ENCODE measurements at regions not wholly inside any gene's neighbourhood (a gene's known extent, or its start where the extent isn't known, plus 50 kb on each side); places are given as distances from the start of the nearest gene placed in this dataset.

DNA sequence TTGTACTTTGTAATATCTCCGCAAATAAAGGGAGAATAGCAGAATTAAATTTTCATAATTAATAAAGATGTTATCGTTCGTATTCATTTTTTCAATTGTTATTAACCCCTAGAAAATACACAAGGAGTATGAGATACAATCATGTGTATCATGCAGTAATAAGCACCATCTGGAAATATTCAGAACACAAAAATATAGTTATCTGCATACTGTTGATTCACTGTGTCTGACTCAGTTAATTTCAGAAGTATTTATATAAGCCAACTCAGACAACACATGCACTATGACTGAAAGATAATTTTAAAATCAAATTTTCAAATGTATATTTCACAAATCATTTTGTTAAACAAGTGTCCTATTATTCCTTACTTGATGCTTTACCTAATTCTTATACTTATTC, 1954.8 kb downstream of the ARAP2 start:
- TF ChIP-seq, protein P1, sequence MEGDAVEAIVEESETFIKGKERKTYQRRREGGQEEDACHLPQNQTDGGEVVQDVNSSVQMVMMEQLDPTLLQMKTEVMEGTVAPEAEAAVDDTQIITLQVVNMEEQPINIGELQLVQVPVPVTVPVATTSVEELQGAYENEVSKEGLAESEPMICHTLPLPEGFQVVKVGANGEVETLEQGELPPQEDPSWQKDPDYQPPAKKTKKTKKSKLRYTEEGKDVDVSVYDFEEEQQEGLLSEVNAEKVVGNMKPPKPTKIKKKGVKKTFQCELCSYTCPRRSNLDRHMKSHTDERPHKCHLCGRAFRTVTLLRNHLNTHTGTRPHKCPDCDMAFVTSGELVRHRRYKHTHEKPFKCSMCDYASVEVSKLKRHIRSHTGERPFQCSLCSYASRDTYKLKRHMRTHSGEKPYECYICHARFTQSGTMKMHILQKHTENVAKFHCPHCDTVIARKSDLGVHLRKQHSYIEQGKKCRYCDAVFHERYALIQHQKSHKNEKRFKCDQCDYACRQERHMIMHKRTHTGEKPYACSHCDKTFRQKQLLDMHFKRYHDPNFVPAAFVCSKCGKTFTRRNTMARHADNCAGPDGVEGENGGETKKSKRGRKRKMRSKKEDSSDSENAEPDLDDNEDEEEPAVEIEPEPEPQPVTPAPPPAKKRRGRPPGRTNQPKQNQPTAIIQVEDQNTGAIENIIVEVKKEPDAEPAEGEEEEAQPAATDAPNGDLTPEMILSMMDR (IDR thresholded peaks at IDR 0.05), result no peak
- no peak for TF ChIP-seq POLR2A (IDR thresholded peaks at IDR 0.05; ENCODE audit: low read depth)
